ENCODE measurements at regions not wholly inside any gene's neighbourhood (a gene's known extent, or its start where the extent isn't known, plus 50 kb on each side); places are given as distances from the start of the nearest gene placed in this dataset.

GRCh38 chr10:3848775-3849635, 64.0 kb upstream of the KLF6 start:
- no peak overlapping the region for H3K4me3 ChIP-seq (ENCODE audit: low read depth, low read length)
- TF ChIP-seq CTCF (IDR thresholded peaks at IDR 0.05; ENCODE audit: low read depth, low read length) = no peak

- no peak overlapping the region for H3K4me3 ChIP-seq (ENCODE audit: low read depth, low read length)
- no peak for TF ChIP-seq CTCF (IDR thresholded peaks at IDR 0.05; ENCODE audit: low read depth, low read length)
These were observed 63.2 kb upstream of the KLF6 start for GRCh38 chr10:3848005-3848774.

- TF ChIP-seq CTCF (IDR thresholded peaks at IDR 0.05; ENCODE audit: low read depth, low read length) = no peak
- no peak overlapping the region for H3K4me3 ChIP-seq (ENCODE audit: low read depth, low read length)
These were observed 61.7 kb upstream of the KLF6 start for GRCh38 chr10:3846736-3847135.

DNA sequence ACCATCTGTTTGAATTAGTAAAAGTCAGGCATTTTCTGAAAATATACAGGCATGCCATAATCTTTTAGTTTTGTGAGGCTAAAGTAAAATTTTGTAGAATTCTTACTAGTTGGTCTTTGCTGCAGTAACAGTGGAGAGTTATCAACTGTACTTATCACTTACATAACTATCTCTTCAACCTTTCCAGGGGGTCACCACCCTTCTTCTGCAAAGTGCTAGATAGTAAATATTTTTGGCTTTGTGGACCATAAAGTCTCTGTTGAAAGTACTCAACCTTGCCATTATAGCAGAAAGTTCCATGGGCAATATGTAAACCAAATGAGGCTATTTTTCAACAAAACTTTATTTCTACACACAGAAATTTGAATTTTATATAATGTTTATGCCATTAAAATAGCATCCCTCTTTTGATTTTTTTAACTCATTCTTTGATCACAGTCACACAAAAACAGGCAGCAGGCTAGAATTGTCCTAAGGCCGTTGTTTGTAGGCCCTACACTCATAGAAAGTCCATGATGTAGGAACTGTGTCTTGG, 59.5 kb upstream of the KLF6 start:
- no peak for TF ChIP-seq CTCF (IDR thresholded peaks at IDR 0.05; ENCODE audit: low read depth, low read length)
- no peak overlapping the region for H3K4me3 ChIP-seq (ENCODE audit: low read depth, low read length)

DNA sequence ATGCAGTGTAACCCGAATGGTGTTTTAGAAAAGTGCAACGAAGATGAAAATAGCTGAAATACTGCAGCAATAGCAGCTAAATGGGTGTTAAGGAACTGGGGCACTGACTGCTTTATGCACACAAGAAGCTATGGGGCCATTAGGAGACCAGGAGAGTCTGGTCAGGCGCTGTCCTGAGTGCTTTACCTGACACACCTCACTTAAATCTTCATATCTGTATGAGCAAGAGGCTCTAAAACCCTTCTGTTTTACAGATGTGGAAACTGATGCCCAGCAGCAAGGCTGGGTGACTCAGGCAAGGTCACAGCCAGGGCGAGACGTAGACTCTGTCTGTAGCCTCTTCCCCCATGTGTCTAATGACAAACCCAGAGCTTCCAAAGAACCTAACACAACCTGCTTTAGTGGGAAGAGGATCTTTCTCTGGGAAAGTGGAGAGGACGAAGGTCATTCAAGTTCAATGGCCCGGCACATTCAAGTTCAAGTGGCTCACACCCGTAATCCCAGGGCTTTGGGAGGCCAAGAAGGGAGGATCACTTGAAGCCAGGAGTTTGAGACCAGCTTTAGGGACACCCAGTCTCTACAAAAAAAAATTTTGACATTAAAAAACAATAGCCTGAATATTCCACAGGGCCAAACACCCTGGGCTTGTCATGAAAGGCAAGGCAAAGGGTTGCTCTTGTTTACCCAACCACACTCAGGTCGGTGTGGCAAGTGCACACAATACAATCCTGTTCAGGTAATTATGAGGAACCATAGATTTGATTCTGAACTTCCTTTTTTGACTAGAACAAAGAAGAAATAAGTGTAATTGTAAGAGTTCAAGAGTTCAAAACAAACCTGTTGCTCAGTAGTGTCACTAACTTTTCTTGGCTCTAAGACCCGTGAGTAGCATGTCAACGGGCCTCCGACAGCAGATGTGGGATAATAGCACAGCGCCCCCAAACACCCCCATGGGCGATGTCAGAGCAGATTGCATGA, 53.7 kb upstream of the KLF6 start:
- H3K4me3 ChIP-seq (ENCODE audit: low read depth, low read length) = no peak overlapping the region
- no peak for TF ChIP-seq CTCF (IDR thresholded peaks at IDR 0.05; ENCODE audit: low read depth, low read length)

- H3K4me3 ChIP-seq (ENCODE audit: low read depth, low read length) = no peak overlapping the region
- TF ChIP-seq CTCF (IDR thresholded peaks at IDR 0.05; ENCODE audit: low read depth, low read length) = no peak
These were observed 52.8 kb upstream of the KLF6 start for GRCh38 chr10:3837647-3838459.
